Mononuclear cell (primary cell): ENCODE measurements at regions not wholly inside any gene's neighbourhood (a gene's known extent, or its start where the extent isn't known, plus 50 kb on each side); places are given as distances from the start of the nearest gene placed in this dataset.

ENCODE experiments used
- H3K27me3 ChIP-seq: 2 replicates; pipeline ENCODE4 v1.6.0; 2011; ENCODE audit warnings: low read length, control low read depth; ENCODE audit not compliant: insufficient read depth
- H3K4me1 ChIP-seq: 2 replicates; pipeline ENCODE4 v1.5.1; 2011; ENCODE audit warnings: mild to moderate bottlenecking, low read length, control low read depth; ENCODE audit not compliant: insufficient read depth
- H3K4me3 ChIP-seq: 2 replicates; pipeline ENCODE4 v1.5.1; 2011; ENCODE audit warnings: mild to moderate bottlenecking, low read length, moderate library complexity
- H3K9me3 ChIP-seq: 2 replicates; pipeline ENCODE4 v1.5.1; 2011; ENCODE audit warnings: low read depth, mild to moderate bottlenecking, control low read depth, low read length

DNA sequence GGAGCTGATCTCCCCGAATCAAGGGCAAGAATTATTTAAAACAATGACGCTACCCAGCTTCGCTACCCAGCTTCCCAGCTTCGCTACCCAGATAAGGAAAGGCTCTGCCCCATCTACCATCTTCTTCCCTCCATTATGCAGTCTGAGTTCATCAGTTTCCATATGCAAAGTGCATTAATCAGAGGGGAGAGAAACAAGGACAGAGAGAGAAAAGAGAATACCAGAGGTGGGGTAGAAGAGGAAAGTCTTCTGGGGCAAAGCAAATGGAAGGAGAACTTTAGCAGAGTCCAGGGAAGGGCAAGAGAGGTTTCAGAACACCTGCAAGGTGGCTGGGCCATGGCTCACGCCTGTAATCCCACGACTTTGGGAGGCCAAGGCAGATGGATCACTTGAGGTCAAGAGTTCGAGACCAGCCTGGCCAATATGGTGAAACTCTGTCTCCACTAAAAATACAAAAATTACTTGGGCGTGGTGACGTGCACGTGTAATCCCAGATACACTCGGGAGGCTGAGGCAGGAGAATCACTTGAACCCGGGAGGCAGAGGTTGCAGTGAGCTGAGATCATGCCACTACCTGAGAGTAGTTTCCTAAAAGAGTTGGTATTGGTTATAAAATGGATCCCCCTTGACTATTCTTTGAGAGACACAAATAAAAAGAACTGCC lies 70.4 kb upstream of the SPATA12 start:
- Histone ChIP-seq H3K9me3 (no peaks in the 10 kb centered on the region), H3K27me3 (peaks cover 10% of the 10 kb centered on the region), H3K4me1 (peaks cover 6% of the 10 kb centered on the region), H3K4me3 (no peak overlapping the region)

DNA sequence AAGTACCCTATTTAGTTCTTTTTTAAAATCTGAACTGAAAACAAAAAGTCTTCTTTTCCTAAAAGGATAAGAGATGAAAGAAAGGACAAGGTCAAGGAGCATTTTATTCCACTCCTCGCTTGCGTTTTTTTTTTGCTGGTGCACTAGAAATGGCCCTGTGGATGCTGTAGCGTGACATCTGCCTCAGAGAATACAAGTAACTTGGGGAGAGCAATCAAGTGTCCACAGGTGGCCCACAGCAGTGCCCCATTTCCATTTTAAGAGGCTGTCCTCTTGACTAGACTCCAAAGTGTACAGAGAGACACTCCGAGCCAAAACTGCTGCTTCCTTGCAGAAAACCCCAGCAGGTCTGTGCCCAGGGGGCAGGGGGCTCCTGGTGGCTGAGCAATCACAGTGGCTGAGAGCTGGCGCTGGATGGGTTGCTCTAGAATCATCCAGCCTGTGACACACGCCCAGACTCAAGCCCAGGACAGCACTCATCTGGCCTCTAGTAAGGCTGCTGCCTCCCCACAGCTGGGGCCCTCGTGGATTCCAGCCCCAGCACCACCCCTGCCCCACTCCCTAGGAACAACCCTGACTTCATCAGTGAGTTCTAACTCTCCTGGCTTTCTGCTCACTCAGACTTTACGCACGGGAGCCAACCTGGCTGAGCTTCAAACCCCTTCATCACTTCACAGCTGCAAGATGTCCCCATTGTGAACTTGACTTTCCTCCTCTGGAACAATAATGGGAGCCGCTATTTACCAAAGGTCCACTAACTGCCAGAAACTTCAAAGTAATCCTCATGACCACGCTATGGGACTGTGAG lies 71.1 kb upstream of the SPATA12 start:
- Histone ChIP-seq H3K9me3 (no peaks in the 10 kb centered on the region), H3K4me1 (peaks cover 6% of the 10 kb centered on the region), H3K27me3 (peaks cover 10% of the 10 kb centered on the region), H3K4me3 (no peak overlapping the region)

DNA sequence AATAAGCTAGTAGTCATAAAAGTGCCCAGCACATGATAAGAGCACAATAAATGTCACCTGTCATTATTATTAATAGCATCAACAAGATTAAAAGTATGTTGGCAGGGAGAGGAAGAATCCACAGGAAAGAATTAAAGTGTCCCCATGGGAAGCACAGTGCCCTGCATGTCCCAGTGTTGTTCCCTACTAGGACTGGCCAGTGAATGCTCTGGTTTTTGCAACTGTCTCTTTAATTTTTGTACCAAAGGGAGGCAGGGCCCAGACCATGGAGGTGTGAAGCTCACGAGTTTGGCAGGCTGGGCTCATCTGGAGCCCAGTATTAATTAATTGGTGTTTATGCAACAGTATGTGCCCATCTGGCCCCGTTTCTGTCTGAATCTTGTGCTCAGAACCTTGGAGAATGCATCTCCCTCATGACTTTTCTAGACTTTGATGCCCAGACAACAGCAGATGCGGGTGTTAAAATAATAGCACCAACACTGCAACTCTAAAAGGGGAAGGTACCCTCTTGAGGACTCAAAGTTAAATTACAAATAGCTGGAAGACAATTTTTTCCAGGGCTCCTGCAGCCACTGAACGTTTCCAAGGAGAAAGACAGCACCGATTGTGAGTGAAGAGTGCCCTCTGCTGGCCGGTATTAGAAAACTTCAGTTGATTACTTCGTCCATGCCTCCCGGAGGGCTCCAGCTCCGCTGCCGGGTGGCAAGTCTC lies 71.9 kb upstream of the SPATA12 start:
- H3K9me3 ChIP-seq, result no peaks in the 10 kb centered on the region
- H3K27me3 ChIP-seq, result peaks cover 10% of the 10 kb centered on the region
- H3K4me3 ChIP-seq, result no peak overlapping the region
- H3K4me1 ChIP-seq, result peaks cover 6% of the 10 kb centered on the region

DNA sequence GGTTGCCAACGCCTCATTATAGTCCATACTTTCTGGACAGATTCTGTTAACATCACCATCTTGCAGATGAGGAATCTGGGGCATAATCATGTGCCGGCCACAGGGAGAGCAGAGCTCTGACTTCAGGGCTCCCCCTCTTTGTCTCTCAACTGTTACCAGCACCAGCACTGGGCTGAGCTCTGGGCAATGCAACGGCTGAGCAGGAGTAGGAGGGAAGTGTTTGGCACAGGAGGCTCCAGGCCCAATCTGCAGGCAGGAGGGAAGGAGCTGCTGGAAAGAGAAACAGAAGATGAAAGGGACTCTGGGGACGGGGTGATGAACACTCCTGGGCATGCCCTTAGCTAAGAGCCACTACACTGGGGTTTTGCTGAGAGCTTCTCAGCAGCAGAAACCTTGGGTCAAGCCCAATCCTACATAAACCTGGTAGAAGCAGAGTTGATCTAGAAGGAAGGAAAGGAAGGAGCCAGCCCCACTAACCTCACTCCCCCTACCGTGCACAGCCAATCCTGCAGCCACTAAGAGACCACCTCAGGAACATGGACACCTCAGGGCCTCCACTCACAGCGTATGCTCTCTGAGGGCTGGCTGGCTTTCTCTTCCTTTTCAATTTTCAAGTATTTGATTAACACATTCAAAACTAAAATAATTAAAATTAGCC lies 73.1 kb upstream of the SPATA12 start:
- H3K4me3 ChIP-seq, result no peak overlapping the region
- H3K27me3 ChIP-seq, result peaks cover 10% of the 10 kb centered on the region
- no peaks in the 10 kb centered on the region for H3K9me3 ChIP-seq
- H3K4me1 ChIP-seq, result peaks cover 6% of the 10 kb centered on the region

DNA sequence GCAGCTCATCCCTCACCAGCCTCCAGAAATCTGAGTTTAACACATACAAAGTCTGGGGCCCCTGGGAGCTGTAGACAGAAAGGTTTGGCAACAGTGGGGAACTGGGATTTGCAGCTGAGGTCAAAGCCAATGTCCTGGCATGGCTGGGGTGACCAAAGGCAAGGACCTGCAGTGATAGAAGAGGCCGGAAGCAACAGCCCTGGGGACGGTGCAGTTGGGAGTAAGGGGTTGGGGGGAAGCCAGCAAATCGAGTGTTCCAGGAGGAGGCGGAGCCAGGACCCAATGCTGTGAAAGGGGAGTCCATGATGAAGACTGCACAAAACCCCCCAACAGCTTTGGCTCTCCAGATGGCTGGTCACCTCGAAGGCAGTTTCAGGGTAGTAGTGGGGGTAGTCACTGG lies 74.1 kb upstream of the SPATA12 start:
- Histone ChIP-seq H3K27me3 (peaks cover 10% of the 10 kb centered on the region), H3K9me3 (no peaks in the 10 kb centered on the region), H3K4me3 (no peak overlapping the region), H3K4me1 (peaks cover 7% of the 10 kb centered on the region)

DNA sequence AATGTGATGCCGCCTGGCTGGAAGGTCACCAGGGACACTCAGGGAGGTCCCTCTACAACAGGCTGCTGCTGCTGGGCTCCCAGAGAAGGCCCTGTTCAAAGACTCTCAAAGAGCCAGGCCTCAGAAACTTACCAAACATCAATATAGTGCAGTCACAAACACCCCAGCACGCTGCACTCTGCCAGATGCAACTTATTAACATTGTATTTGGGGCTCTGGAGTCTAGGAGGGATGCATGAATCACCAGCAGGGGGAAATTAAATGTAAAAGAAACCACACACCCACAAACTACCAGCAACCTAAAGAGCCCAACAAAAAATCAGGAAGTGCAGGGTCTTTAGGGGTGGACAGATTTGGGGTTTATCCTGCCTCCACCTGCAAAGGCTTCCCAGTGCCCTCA lies 74.6 kb upstream of the SPATA12 start:
- Histone ChIP-seq H3K4me1 (peaks cover 12% of the 10 kb centered on the region), H3K9me3 (no peaks in the 10 kb centered on the region), H3K4me3 (no peak overlapping the region), H3K27me3 (peaks cover 10% of the 10 kb centered on the region)

DNA sequence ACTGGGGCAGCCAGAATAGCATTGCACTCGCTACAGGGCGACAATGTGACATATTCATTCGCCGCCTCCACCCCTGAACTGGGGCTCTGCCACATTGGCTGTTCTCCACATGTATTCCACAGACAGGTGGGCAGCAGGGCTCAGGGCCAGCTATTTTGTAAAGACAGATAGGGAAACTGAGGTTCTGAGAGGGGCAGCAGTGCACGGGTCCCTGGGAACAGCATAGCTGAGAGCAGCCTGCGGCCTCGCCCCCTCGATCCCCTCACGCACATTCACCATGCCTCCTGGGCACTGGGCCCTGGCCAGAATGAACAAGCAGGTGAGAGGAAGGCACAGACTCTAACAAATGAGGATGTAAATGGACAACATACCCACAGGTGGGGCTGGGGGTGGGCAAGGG lies 75.0 kb upstream of the SPATA12 start:
- no peaks in the 10 kb centered on the region for H3K9me3 ChIP-seq
- H3K4me3 ChIP-seq, result no peak overlapping the region
- peaks cover 16% of the 10 kb centered on the region for H3K4me1 ChIP-seq
- peaks cover 10% of the 10 kb centered on the region for H3K27me3 ChIP-seq

DNA sequence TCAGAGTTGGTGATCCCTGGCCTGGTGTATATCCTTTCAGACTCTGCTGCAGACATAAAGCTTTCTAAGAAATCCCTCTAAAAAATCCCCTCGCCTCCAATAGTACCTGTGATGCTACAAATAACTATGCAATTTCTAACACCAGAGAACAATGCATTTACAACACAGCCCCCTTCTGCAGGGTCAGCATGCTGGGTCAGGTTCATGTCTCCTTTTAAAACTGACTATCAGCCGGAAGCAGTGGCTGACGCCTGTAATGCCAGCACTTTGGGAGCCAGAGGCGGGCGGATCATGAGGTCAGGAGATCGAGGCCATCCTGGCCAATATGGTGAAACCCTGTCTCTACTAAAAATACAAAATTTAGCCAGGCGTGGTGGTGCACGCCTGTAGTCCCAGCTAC lies 77.0 kb upstream of the SPATA12 start:
- H3K27me3 ChIP-seq, result no peaks in the 10 kb centered on the region
- peaks cover 17% of the 10 kb centered on the region for H3K4me1 ChIP-seq
- no peaks in the 10 kb centered on the region for H3K9me3 ChIP-seq
- no peak overlapping the region for H3K4me3 ChIP-seq

DNA sequence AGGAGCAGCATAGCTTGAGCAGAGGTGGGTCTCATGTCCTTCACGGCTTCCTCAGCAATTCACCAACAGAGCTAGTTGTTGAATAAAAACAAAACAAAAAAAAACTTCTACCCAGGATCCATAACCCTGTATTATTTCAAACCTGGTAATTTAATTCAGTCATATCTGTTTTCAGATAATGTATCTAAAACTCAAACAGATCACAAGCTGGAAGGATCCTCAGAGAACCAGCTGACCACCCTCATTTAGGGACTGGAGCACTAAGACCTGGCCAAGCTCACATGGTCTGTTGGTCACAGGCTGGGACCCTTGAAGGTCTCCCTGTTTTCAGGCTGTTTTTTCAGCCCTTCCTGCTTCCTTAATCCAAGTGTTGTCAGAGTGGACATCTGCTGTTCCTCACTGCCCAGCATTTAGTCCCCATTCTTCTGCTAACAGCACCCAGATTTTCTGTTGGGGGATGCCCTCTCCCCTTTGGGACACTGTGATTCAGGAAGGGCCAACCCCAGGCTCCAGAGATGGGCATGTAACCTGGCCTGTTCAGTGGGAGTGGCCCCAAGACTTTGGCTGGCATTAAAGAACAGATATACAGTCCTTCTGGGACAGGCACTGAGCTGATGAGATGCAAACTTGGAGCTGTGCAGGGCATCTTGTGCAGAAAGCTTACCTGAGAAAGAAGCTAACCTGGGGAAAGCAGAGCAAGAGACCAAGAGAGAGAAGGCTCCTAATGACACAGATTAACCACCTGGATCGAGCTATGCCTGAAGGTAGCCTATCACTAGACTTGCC lies 78.8 kb upstream of the SPATA12 start:
- Histone ChIP-seq H3K27me3 (no peaks in the 10 kb centered on the region), H3K4me3 (no peak overlapping the region), H3K9me3 (no peaks in the 10 kb centered on the region), H3K4me1 (peaks cover 17% of the 10 kb centered on the region)

DNA sequence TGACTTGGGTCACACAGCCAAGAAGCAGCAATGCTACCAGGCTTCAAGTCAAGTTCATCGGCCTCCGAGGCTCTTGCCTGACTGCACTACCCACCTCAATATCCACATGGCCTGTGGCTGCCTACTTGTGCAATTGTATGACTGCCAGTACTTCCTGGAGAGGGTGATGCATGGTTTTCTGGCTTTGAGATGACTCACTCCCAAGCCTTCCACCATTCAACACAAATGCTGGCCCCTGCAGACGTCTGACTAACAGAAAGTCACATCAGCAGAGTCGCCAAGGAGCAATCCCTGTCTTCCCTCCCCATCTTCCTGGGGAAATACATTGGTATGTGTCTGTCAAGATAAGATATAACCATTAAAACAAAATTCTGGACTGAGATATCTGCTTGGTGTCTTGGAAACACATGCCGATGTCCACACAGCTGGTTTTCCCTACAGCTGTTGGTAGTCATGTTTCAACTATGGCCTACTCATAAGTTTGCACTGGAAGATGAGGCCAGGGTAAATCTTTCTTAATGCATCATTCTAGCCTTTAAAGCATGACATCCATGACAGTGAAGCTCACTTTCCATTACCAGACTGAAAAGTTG lies 79.6 kb upstream of the SPATA12 start:
- peaks cover 17% of the 10 kb centered on the region for H3K4me1 ChIP-seq
- no peak overlapping the region for H3K4me3 ChIP-seq
- no peaks in the 10 kb centered on the region for H3K9me3 ChIP-seq
- no peaks in the 10 kb centered on the region for H3K27me3 ChIP-seq

DNA sequence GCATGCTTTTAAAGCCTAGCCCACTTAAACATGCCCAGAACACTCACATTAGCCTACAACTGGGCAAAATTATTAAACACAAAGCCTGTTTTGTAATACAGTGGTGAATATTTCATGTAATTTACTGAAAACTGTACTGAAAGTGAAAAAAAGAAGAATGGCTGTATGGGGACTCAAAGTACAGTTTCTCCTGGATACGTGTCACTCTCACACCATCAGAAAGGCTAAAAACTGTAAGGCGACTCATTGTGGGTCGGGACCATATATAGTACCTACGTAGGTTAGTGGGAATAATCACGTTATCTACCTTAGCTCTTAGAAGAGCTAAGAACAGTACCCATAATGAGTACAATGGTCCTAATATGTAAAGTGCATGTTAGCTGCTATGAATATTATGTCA lies 80.2 kb upstream of the SPATA12 start:
- Histone ChIP-seq H3K27me3 (no peaks in the 10 kb centered on the region), H3K4me1 (peaks cover 17% of the 10 kb centered on the region), H3K9me3 (no peaks in the 10 kb centered on the region), H3K4me3 (no peak overlapping the region)

DNA sequence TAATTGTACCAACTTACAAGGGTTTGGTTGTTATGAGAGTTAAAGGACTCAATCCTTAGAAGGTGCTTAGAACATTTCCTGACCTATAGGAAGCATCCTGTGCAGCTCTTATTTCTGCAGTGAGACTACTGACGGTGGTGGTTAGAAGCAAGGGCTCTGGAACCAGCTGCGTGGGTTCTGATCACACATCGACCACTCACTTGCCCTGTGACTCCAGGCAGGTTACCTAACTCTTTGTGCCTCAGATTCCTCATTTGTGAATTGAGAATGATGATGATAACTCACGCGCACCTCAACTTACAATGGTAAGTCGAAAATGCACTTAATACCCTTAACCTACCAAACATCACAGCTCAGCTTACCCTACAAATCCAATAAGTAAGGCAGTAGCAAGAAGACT lies 80.7 kb upstream of the SPATA12 start:
- Histone ChIP-seq H3K4me1 (peaks cover 17% of the 10 kb centered on the region), H3K27me3 (no peaks in the 10 kb centered on the region), H3K4me3 (no peak overlapping the region), H3K9me3 (no peaks in the 10 kb centered on the region)

DNA sequence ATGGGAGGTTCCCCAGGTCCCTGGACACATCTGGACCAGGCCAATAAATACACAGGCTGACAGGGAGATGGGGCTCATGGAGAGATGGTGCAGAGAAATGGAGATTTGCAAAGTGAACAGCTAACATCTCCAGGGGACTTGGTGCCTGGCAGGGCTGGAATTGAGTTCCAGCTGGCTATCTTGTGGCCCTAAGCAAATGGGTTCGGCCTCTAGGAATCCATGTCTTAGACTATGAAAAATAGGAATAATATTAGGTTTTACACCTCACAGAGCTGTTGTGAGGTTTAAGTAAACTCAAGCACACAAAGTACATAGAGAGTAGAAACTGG lies 82.9 kb upstream of the SPATA12 start:
- H3K9me3 ChIP-seq, result no peaks in the 10 kb centered on the region
- H3K4me3 ChIP-seq, result no peak overlapping the region
- peaks cover 17% of the 10 kb centered on the region for H3K4me1 ChIP-seq
- no peaks in the 10 kb centered on the region for H3K27me3 ChIP-seq
